Effector CD8-positive, alpha-beta T cell (primary cell): ENCODE measurements at regions not wholly inside any gene's neighbourhood (a gene's known extent, or its start where the extent isn't known, plus 50 kb on each side); places are given as distances from the start of the nearest gene placed in this dataset.

Experiments
- DNase-seq: peaks from one replicate; lab custom pipeline; 2025; lab: John Stamatoyannopoulos, UW

DNA sequence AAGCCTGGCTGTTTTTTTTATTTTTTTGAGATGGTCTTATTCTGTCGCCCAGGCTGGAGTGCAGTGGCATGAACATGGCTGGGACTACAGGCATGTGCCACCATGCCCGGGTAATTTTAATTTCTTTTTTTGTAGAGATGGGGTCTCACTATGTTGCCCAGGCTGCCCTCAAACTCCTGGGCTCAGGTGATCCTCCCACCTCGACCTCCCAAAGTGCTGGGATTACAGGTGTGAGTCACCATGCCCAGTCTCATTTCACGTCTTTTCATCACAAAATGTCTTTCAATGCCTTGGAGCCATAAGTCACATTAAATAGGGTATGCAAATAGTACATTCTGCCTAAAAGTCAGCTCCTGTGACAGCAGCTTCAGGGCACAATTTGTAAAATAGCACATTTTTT lies 52.8 kb downstream of the SOX2 start:
- no peak for DNase-seq

DNA sequence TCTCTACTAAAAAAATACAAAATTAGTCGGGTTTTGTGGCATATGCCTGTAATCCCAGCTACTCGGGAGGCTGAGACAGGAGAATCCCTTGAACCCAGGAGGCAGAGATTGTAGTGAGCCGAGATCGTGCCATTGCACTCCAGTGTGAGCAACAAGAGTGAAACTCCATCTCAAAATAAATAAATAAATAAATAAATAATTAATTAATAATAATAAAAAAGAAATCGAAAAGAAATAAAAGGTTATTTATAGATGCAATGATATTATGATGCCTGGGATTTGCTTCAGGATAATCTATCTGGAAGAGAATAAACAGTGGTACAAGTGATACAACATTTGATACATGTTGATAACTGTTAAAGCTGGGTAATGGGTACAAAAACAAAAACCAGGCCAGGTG lies 58.6 kb downstream of the SOX2 start:
- DNase-seq = no peak

DNA sequence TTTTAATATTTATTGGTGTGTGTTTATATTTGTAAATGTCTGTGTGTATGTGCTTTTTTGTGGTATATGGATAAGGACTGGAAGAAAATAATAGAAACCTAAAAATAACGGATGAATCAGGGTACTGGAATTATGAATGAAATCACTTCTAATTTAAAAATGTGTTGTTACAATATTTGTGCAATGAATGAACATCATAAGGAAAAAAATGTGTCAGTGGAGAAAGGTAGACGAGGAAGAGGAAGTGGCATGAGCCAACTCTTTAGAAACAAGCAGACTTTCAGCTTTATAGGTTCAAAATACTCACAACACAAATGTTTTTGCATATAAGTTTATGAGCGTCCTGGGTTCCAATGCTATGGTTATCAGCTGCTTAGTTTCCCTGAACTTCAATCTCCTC lies 59.4 kb downstream of the SOX2 start:
- no peak for DNase-seq

DNA sequence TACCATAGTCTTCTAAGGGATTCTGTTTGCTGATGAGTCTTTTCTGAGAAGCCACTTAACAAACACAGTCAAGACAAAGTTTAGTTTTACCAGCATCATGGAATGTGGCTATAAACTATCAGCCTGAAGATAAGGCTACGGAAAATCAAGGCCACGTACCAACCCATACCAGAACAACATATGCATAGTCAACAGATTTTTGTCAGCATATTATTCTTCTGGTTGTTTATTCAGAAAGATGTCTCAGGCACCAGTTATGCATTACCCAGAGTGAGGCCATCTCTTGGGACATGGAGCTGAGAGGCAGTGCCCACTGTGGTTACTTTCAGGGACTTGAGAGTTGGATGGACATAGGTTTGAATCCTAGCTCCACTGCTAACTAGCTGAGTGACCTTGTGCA lies 60.4 kb downstream of the SOX2 start:
- no peak for DNase-seq

DNA sequence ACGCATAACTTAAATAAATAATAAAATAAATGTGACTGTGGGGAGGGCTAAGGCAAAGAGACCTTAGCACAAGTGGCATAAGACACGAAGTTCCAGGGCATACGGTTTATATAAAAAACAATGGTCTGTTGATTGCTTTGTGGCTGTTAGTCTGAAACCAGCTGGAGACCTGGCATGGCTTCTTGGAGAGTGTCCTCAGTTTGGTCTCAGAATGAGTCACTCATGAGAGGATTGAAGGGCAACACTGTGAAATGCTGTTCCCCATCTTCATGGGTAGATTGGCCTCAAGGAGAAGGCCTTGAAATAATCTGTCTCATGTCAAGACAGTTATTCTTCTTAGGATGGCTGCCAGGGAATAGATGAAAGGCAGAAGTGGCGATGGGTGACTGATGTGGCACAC lies 62.2 kb downstream of the SOX2 start:
- no peak for DNase-seq

DNA sequence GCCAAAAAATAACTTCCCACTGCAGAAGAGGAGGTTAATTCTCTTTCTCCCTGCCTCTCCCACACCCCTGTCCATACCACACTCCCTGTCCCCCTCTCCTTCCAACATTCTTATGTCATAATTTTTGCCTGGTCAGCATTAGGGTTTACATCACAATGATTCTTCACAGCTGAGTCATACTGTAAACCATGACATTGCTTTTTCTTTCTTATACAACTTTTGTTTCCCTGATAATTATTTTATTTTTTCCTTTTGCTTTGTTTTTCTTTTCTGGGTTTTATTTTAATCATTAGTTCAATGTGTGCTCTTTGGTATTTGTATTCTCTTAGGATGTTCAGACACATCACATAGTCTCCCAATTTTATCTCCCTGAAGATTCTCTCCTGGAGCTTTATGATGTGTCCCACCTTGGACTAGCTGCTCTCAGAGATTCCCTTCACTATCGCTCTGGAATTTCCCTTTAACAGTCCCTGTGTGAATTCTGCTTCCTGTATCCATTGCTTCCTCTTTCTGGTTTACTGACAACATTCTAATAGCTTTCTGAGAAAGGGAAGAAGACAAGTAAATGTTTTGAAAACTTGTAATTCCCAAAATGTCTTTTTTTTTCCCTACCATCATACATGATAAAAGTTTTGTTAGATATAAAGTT lies 70.7 kb downstream of the SOX2 start:
- DNase-seq = no peak

DNA sequence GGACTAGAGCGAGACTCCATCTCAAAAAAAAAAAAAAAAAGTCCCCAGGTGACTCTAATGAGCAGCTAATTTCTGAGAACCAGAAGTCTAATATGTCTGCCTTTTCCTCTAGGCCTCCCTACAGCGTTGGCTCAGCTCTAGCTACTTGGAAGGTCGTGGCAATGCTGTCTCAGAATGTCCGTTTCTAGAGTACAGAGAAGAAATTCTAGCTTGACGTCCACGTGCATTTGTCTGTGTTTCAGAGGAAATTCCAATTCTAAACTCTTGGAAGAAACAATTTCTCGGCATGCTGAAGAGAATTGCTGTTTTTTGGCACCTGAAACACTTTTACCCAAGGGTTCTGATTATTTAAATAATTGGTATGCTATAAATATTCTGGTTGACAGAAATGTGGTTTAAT lies 78.8 kb downstream of the SOX2 start:
- no peak for DNase-seq

DNA sequence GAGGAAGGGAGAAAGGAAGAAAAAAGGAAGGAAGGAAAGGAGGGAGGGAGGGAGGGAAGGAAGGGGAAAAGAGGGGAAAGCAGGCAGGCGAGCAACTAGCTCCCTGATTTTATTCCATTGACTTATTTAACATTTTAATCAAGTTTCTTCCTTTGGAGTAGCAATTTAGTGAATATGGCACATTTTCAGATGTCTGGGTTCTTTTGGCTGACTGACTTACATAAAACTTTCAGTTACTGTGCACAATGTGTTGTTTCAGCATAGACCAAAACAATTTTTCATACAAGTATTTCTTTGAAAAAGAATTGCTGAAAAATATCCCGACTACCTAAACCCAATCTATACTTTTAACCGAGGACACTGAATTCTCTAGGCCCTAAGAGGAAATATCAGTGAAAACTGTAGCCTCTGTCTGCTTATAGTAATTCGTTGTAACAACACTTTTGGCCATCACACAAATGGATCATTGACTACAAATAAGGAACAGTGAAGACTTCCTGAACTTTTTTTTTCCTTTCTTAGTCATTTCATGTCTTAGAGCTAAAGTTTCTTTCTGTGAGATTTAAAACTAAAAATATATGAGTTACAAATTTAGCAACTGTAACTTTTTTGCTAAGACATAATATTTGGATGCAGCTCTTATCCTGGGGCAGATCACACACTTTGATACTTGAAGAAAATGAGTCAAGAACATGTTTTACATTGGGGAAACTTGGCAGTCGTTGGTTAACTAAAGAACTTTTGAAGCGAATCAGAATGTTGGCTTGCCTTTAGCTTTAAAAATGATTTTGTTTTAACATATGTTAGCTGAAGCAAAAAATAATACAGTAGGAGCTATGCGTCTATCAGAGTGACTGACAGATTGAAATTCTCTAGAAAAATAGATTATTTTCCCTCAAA lies 79.6 kb downstream of the SOX2 start:
- no peak for DNase-seq

DNA sequence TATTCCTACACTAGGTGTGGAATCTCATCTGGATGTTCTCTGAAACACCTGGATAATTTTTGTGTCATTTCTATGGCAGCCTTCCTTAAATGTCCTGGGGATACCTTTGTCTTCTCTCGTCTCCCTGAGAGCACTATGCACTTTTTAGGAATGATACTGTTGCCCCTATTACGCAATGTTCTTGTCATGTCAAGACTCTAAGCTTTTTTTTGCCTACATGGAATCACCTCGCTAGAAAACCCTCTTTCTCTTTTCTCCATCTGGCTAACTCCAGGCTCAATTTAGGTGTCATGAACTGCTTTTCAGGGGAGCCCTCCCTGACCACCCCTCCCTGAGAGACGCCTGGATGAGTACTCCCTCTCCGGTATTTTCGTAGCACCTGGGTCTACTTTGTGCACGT lies 81.3 kb downstream of the SOX2 start:
- no peak for DNase-seq

DNA sequence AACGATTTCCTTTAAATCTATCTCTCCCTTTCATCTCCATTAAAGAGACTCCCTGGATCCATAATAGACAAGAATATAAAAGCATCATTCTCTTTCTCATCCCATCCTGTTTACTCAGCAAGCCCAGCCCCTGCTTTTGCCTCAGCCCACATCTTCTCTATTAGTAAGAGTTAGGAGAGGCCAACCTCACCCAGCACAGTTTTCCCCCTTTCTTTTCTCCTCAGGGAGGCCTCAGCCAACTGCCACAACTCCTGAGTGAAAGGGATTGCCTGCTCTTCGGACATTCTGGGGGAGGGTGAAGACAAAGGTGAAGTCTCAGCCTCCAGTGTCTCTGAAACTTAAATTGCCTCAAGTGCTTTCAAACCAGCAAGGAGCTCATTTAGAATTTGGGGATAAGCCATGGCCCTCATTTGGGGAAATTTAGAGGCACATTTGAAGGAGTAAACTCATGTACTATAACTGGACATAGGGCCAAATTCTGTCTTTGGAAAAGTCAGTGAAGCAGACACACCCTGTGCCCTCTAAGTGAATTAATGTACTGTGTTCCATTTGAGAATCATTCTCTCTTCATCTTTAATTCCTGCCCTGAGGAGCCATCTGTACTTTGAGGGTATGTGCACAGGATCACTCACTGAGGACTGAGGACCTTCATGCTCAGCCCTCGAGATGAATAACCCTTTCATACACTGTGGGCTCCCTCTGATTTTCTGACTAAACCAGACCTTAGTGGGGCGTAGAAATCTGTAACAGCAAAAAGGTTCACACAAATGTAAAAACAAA lies 82.5 kb downstream of the SOX2 start:
- DNase-seq = no peak

DNA sequence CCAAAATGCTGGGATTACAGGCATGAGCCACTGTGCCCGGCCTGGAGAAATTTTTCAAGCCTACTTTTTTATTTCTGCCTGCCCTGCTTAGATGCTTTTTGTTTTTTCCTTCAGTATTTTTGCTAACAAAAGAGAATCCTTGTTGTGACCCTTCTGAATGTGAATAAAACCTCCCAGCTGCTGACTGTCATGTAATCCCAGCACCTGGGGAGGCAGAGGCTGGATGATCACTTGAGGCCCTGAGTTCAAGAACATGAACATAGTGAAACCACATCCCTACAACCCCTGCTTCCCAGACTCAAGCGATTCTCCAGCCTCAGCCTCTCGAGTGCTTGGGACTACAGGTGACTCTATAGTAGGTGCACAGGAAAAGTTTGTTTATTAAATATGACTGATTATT lies 84.9 kb downstream of the SOX2 start:
- DNase-seq = no peak

DNA sequence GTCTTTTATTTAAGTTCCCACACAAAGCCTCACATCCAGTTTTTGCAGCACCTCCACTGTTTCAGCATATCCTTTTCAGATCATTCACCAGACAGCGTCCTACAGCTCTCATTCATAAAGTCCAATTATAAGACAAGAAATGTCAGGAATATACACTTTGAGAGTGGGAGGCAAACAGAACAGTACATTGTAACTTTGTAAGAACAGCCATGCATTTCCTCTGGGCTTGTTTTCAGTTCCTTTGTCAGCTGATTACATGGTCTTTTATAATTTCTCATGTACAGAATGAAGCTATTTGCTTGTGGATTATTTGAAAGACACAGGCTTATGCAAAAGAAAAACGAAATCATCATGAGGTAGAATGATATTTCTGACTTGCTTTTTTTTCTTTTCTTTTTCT lies 85.7 kb downstream of the SOX2 start:
- DNase-seq = no peak

DNA sequence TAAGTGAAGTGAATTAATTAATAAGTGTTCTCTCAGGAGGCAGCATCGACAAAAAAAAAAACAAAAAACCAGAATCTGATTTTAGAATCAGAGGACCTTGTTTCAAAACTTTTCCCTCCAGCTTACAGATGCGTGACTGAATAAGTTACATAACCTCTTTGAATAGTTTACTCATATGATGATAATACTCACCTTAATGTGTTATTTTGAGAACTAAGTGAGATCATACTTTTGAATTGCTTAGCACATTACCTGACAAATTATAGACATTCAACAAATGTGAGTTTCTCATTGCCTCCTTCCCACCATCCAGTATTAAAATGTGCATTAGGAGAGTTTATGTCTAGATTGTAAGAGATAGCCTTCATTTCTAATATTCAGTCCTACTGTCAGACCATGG lies 94.0 kb downstream of the SOX2 start:
- no peak for DNase-seq

DNA sequence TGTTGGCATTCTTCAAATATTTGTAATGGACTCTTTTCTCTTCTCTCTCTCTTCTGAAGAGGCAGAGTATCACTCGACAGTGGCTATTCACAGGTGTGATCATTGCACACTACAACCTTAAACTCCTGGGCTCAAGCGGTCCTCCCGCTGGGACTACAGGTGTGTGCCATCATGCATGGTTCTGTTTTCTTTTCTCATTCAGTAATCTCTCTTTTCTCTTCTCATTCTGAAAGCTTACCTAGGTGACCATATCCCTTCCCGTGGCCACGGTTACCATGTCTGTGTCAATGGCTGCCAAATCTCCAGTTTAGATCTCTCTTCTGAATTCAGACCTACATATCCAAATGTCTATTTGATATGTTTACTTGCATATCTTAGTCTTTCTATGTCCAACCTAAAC lies 96.3 kb downstream of the SOX2 start:
- DNase-seq = no peak

DNA sequence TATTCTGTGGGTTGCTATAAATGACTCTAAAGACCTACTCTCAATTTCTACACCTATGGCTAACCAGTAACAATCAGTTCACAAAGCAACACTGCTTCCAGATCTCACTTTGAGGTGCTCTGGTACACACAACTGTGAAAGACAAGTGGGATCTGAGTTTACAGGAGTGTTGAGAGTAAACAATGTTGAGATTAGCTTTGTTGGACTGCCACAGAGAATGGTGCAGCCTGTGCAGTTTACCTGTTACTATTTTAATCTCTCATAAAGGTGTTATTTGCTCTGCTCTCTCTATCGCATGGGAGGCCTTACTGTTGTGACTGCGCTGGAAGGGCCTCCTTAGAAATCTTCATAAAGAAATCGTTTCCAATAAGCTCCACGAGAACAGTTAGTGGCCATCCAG lies 112.0 kb downstream of the SOX2 start:
- no peak for DNase-seq

DNA sequence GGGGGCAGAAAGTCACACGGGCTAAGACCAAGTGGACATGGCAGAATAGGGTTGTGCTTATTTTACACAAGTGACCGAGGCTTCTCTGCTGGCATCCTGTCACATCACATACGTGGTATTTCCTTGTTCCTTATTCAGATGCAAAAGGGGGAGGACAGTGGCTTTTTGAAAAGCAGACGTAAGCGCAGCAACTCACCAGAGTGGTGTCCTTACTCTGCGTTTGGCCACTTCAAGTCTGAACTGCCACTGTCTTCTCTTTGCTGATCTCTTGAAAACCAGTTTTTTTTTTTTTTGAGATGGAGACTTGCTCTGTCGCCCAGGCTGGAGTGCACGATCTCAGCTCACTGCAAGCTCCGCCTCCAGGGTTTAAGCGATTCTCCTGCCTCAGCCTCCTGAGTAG lies 113.2 kb downstream of the SOX2 start:
- DNase-seq = no peak

DNA sequence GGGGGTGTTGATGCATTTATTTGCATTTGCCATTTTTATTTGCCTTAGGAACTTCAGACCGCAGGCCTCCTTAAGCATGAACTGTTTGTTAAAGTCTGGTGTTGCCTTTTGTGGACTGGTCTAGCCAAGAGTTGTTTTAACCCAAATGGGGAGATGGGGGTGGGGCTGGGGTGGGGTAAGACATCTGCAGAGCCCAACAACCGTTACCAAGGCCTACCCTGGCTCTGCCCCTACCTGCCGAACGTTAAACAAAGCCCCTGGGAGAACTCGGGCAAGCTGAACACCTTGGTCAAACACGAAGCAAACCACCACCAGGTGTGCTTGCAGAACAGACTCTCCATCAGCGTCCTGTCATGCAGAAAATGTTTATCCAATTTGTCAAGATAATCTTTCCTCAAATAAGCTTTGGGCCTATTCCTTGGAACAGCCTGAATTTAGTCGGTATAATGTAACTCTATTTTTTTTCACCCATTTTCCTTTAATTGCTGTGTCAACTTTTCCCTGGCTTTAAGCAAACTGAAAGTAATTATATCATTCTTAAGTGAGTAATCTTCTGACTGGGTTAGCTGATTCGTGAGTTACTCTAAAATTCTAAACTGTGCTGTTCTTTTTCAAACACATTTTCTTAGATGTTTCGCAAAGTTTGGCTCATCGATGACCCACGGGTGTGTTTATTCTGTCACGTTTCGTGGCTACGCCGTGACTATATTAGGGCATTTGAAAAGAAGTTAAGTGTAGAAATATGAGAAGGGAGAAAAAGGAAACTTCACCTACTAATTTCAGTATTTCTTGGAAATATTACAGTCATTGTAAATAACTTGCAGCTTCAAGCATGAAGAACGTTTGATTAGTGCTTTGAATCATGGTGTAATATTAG lies 127.6 kb downstream of the SOX2 start:
- no peak for DNase-seq

DNA sequence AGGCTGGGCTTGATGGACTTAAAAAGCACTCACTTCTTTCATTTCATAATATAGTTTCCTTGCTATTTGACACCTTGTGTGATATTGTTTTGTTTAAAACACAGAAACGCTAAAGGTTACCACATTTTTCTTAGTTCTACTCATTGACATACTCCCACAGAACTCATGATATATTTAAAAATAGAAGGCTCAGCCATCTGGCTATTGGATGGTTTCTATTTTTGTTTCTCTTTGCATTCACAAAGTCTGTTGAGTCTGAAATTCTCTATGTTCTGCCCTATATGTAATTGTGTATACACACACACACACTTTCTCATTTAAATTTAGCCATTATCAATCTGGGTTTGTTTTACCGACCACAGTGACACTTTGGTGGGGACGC lies 128.2 kb downstream of the SOX2 start:
- DNase-seq = no peak

DNA sequence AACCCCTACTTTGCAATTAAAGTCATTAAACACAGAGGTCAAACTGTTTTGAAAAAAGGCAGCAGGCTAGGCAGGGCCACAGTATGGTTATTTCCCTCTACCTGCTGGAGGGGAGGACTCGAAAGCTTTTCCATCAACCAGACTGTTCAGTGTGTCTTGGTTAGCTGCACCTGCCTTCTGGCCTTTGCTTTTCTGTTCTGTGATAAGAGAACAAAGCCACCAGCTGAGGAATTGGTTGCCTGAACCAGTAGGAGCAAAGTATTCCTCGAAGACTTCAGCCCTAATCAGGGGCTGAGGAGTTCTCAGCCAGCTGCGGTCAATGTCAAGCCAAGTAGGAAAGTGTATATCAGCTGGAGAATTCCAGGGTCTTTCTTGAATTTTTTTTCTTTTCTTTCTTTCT lies 132.5 kb downstream of the SOX2 start:
- no peak for DNase-seq

DNA sequence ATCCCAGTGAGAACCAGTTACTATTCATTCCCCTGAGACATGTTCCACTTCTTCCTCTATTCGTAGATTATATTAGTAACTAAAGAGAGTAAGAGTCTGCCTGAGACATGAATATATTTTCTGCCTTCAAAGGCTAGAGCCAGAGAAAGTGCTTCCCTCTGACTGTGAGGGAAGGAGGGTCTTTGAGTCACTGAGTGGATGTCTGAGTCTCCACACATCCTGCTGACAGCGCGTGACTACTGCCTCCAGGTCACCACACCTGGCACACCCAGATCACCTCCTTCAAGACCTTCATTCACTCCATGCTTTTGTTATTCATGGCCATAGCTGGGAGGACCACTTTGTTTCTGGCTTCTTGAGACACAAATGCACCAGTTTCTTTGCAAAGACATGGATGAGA lies 135.6 kb downstream of the SOX2 start:
- no peak for DNase-seq

DNA sequence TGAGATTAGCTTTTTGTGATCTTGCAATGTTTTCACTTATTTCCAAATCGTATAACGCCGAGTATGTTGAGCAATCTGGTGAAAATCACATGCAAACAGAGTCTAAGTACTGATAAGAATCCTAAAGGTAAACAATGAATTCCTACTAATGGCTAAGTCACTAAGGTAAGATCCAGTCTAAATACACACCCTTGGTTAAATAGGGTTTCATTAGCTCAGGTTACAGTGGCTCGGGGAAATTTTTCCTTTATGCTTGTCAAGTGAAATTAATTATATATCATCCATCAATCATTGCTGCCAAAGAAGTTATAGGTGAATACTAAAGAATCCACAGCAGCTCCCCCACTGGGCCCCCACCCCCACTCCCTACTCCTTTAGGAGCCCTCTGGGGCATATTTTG lies 139.3 kb downstream of the SOX2 start:
- no peak for DNase-seq

DNA sequence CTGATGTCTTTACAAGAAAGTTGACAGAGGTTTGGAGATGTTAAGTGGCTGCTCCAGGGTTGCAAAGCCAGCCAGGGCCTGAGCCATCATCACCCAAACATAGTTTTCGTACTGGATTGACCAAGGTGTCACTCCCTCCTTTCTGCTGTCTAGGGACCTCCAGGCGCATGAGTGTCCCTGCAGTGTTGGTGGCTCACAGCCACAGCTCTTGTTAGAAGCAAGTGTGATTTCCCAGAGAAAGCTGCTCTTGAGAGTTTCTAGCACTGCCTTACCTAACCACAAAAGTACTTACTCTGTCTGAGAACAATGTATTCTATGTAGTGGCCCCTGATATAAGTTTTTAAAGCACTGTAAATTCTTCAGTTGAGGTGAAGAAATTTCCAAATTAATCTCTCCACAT lies 144.1 kb downstream of the SOX2 start:
- no peak for DNase-seq
